Gastroesophageal sphincter (tissue), 3 donors: ENCODE measurements at regions not wholly inside any gene's neighbourhood (a gene's known extent, or its start where the extent isn't known, plus 50 kb on each side); places are given as distances from the start of the nearest gene placed in this dataset.

Source experiments
- CTCF ChIP-seq, 4 experiments: fragments of 200-600 bp in 2 of 4; fragments of 450-650 bp in 2 of 4; sonication (generic) in 1 of 4; IDR thresholded peaks; one replicate each; pipeline ENCODE4 v1.5.1; 2017 to 2019; ENCODE audit warnings: antibody characterized with exemption in 4 of 4, mild to moderate bottlenecking in 2 of 4, moderate library complexity in 2 of 4
- POLR2A ChIP-seq, 2 donors: fragments of 450-650 bp; IDR thresholded peaks; one replicate each; pipeline ENCODE4 v1.6.1; 2017; ENCODE audit warnings: antibody characterized with exemption in 2 of 2, mild to moderate bottlenecking in 2 of 2, moderate library complexity in 1 of 2
- POLR2AphosphoS5 ChIP-seq: sonication (generic); formaldehyde crosslinking; IDR thresholded peaks from one replicate; pipeline ENCODE4 v1.6.1; 2017; ENCODE audit warnings: antibody characterized with exemption

GRCh38 chr22:48146426-48146825, 1384.0 kb downstream of the TBC1D22A start:
- TF ChIP-seq POLR2A (IDR thresholded peaks at IDR 0.05), result no peak
- TF ChIP-seq CTCF (IDR thresholded peaks at IDR 0.05), result no peak
- no peak for TF ChIP-seq POLR2AphosphoS5
